ES-I3 (cell line): ENCODE measurements at regions not wholly inside any gene's neighbourhood (a gene's known extent, or its start where the extent isn't known, plus 50 kb on each side); places are given as distances from the start of the nearest gene placed in this dataset.
"Not testable (repeated sequence)": the region's sequence is repeated elsewhere in the genome, so short reads cannot be mapped to it uniquely, and the experiment has no call there.

Experiments used
- H3K36me3 ChIP-seq: 2 replicates; pipeline ENCODE4 v1.6.1; 2013; ENCODE audit warnings: mild to moderate bottlenecking, low read length, control low read depth, moderate library complexity; ENCODE audit not compliant: insufficient read depth
- H3K4me1 ChIP-seq: 2 replicates; pipeline ENCODE4 v1.6.1; 2013; ENCODE audit warnings: mild to moderate bottlenecking, control low read depth, low read length; ENCODE audit not compliant: insufficient read depth
- H3K9ac ChIP-seq: 2 replicates; pipeline ENCODE4 v1.6.1; 2013; ENCODE audit warnings: low read depth, mild to moderate bottlenecking, low read length, moderate library complexity
- H3K9me3 ChIP-seq: 2 replicates; pipeline ENCODE4 v1.6.1; 2013; ENCODE audit warnings: mild to moderate bottlenecking, low read length, moderate library complexity; ENCODE audit not compliant: control insufficient read depth, insufficient read depth

DNA sequence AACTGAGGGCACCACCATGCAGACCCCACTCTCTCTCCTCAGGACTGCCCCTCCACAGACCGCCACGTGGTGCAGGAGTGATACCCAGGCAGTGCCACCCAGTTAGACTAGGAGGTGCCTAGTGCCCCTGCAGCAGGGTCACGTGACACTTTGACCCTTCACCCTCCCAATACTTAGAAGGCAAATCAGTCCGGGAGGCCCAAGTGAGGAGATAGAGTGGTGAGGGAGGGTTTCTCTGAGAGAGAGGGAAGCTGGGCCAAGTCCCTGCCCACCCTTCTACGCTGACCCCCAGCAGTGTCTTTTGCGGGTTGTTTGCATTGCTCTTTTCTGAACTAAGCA is 84.6 kb downstream of the BUD13 start:
- H3K4me1 ChIP-seq = peaks cover 20% of the 10 kb centered on the region
- H3K36me3 ChIP-seq = no peaks in the 10 kb centered on the region
- no peaks in the 10 kb centered on the region for H3K9me3 ChIP-seq
- H3K9ac ChIP-seq = no peak overlapping the region; the same call in 1 of the 2 replicates

DNA sequence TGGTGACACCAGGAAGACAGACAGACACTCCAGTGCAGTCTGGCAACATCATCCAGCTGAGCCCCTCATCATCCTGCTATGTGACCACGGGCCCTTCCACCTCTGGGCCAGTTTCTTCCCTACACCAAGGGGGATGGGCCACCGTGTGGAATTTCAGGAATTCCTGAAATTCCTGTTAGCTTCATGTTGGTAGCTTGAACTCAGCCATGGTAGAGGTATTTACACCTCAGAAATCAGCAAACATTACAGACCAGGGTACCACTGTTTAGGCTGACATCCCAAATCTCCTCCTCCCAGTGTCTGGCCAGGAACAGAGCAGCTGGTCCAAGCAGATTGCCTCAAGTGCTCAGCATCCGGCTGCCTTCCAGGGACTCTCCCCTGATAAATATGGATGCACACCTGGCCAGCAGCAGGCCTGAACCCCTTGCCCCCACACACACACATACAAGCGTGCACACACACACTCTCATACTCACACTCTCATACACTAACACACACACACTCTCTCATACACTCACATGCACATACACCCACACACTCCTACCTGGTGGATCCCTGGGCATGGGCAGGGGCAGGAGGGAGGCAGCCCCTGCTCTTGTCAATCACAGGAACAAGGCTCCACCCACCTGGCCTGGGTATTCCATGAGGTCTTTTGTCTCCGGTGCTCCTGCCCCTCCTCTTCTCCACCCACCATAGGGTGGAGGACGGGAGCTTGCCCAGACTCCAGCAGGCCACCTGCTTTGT is 85.2 kb downstream of the BUD13 start:
- Histone ChIP-seq H3K9ac (no peak overlapping the region; the same call in 1 of the 2 replicates), H3K36me3 (no peaks in the 10 kb centered on the region), H3K9me3 (no peaks in the 10 kb centered on the region), H3K4me1 (peaks cover 20% of the 10 kb centered on the region)

DNA sequence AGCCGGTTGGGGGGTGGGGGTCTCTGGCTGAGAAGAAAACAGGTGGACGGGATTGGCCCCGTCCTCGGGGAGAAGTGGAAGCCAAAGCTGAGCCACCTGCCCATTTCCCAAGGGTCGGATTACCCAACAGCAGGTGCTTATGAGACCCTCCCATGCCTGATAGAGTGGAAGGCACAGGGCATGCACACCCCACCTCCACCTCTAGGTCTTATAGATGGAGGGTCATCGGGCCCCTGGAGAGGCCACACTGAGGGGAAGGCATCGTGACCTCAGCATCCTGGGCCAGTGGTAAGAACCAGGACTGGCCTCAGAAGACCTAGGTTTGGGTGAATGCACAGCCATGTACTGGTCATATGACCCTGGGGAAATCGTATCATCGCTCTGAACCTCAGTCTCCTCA is 85.9 kb downstream of the BUD13 start:
- Histone ChIP-seq H3K36me3 (no peaks in the 10 kb centered on the region), H3K9me3 (no peaks in the 10 kb centered on the region), H3K4me1 (peaks cover 20% of the 10 kb centered on the region), H3K9ac (no peak overlapping the region)

DNA sequence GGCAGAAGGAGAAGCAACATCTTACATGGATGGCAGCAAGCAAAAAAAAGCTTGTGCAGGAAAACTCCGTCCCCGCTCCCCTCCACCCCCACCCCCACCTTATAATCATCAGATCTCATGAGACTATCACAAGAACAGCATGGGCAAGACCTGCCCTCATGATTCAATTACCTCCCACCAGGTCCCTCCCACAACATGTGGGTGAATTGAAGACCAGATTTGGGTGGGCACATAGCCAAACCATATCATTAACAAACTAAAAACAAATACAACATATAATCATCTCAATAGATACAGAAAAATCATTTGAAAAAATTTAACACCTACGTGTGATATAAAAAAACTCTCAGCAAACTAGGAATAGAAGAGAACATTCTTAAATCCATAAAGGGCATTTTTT is 88.8 kb downstream of the BUD13 start:
- no peaks in the 10 kb centered on the region for H3K9me3 ChIP-seq
- H3K4me1 ChIP-seq = peaks cover 20% of the 10 kb centered on the region
- no peaks in the 10 kb centered on the region for H3K36me3 ChIP-seq
- H3K9ac ChIP-seq = no peak overlapping the region

DNA sequence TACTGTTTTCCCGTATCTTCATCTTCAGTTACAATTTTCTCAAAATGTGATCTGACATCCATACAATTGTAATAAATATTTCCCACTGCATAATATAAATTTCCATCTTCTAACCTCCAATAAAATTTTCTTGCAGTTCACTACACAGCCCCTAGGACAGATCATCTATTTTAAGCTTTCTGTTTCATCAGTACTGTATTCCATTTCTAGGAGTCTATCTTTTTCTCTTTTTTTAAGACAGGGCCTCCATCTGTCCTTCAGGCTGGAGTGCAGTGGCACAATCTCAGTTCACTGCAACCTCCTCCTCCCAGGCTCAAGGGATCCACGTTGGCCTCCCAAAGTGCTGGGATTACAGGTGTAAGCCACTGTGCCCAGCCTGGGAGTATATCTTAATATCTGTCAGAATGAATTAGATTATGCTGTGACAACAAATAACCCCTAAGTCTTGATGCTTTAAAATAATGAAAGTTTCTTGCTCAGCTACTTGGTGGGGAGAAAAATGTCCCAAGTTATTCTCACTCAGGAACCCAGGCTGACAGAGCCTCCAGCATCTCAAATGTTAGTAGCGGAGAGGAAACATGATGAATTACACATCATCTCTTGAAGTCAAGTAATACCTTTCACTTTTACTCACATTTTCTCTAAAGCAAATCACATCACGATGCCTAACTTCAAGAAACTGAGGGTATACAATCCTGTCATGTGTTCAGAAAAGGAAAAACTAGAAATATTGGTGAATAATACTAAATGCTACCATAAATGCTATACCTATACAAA is 92.2 kb downstream of the BUD13 start:
- Histone ChIP-seq H3K4me1 (no peaks in the 10 kb centered on the region), H3K36me3 (no peaks in the 10 kb centered on the region), H3K9ac (no peak overlapping the region), H3K9me3 (no peaks in the 10 kb centered on the region; the same call in 1 of the 2 replicates)

DNA sequence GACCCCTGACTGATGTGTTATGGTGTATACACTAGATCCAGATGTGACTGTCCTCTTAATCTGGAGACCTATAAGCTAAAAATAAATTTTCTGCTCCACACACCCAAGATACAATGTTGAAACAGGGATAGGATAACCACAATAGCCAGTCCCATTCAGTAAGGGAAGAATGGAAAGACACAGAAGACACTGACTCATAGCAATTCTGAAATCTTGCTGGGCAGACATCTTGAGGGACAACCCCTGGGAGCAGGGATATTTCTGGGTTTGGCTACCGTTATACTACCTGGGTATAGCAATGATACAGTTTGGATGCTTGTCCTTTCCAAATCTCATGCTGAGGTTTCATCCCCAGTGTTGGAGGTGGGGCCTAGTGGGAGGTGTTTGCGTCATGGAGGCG is 93.9 kb downstream of the BUD13 start:
- H3K36me3 ChIP-seq = no peaks in the 10 kb centered on the region
- H3K9ac ChIP-seq = no peak overlapping the region
- no peaks in the 10 kb centered on the region for H3K4me1 ChIP-seq
- no peaks in the 10 kb centered on the region; the same call in 1 of the 2 replicates for H3K9me3 ChIP-seq

DNA sequence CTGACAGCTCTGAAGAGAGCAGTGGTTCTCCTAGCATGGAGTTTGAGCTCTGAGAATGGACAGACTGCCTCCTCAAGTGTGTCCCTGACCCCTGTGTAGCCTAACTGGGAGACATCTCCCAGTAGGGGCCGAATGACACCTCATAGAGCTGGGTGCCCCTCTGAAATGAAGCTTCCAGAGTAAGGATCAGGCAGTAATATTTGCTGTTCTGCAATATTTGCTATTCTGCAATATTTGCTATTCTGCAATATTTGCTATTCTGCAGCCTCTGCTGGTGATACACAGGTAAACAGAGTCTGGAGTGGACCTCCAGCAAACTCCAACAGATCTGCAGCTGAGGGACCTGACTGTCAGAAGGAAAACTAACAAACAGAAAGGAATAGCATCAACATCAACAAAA is 105.5 kb downstream of the BUD13 start:
- not testable (repeated sequence) for H3K9ac ChIP-seq, H3K4me1 ChIP-seq, H3K9me3 ChIP-seq, H3K36me3 ChIP-seq

DNA sequence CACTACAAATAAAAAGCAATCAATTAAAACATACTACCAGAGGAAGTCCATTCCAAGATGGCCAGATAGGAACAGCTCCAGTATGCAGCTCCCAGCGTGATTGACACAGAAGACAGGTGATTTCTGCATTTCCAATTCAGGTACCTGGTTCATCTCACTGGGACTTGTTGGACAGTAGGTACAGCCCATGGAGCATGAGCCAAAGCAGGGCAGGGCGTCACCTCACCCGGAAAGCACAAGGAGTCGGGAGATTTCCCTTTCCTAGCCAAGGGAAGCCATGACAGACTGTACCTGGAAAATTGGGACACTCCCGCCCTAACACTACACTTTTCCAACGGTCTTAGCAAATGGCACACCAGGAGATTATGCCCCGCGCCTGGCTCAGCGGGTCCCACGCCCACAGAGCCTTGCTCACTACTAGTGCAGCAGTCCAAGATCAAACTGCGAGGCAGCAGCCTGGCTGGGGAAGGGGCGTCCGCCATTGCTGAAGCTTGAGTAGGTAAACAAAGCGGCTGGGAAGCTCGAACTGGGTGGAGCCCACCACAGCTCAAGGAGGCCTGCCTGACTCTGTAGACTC is 106.0 kb downstream of the BUD13 start:
- not testable (repeated sequence) for H3K4me1 ChIP-seq

DNA sequence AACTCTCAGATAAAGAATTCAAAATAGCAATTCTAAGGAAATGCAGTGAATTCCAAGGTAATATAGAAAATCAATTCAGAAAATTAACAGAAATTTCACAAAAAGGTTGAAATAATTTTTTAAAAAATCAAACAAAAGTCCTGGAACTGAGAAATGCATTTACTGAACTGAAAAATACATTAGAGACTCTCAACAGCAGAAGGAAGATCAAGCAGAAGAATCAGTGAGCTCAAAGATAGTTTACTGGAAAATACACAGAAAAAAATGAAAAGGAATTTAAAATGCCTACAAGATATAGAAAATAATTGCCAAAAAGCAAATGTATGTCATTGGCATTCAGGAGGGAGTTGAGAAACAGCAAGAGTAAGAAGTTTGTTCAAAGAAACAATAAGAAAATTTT is 107.3 kb downstream of the BUD13 start:
- Histone ChIP-seq H3K9me3 (no peaks in the 10 kb centered on the region), H3K36me3 (no peaks in the 10 kb centered on the region), H3K9ac (no peak overlapping the region), H3K4me1 (0 out of 2 replicates have a peak, but pooled peaks cover 3% of the 10 kb centered on the region)

More for the DNA sequence above, 106.0 kb downstream of the BUD13 start:
- H3K9ac ChIP-seq, H3K36me3 ChIP-seq, H3K9me3 ChIP-seq: not testable (repeated sequence)

DNA sequence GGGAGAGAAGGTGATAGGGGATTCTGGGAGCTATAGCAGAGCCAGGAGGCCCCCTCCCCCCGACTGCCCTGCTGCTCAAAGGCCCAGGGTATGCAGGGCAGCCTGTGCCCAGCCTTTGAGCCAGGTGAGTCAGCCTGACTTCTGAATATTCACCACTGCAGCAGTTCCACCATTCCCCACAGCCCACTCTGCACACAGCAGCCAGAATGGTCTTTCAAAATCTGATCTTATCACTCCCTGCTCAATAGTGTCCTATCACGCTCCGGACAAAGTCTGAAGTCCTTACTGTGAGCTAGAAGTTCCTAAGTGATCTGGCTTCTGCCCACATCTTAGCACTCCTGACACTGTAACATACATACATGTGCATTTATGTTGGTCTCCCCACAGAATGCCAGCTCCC is 111.7 kb downstream of the BUD13 start:
- no peak overlapping the region for H3K9ac ChIP-seq
- H3K36me3 ChIP-seq = no peaks in the 10 kb centered on the region
- H3K9me3 ChIP-seq = no peaks in the 10 kb centered on the region
- 0 out of 2 replicates have a peak, but pooled peaks cover 3% of the 10 kb centered on the region for H3K4me1 ChIP-seq

DNA sequence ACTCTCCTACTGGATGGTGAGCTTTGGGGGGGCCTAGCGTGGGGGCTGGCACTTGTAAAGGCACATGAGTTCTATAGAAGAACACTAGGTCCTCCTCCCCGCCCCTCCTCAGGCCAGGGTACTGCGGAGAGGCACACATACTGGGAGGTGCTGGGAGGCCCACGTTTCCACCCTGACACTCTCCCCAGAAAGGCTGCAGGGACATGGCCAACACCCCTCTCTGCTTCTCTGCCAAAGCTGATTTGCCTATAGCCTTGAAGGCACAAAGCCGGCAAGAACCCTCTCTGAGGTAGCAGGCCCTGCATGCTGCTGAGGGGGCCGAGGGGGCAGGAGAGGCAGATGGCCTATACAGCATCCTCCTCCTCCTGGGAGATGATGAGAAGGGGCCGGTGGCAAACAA is 112.8 kb downstream of the BUD13 start:
- Histone ChIP-seq H3K9me3 (no peaks in the 10 kb centered on the region), H3K4me1 (0 out of 2 replicates have a peak, but pooled peaks cover 3% of the 10 kb centered on the region), H3K36me3 (no peaks in the 10 kb centered on the region), H3K9ac (no peak overlapping the region)

DNA sequence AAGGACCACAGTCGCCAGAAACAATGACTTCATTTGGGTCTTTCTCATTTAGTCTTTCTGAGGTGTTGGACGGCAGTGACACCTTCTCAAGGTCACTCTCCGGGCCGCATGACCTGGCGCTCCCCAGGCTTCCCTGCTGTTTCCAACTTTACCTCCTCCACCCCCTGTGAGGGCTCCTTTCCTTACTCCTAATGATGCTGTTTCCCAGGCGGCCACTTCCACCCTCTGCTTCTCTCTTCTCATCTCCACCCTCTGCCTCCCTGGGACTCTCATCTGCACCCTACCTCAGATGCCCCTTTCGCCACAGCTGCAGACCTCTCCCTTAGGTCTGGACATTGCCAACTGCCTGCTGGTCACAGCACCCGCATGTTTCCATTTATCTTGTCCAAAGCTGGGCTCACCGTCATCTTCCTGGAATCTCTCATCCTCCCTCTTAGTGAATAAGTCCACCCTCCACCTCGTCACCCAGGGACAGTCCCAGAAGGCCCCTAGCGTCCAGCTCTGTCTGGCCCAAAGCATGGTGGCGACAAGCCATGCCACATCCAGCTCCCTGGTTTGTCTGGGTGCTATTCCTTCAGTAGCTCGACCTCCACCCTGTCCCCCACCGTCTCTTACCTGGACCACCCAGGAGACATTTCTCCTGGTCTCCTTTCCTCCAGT is 113.8 kb downstream of the BUD13 start:
- no peaks in the 10 kb centered on the region for H3K36me3 ChIP-seq
- 0 out of 2 replicates have a peak, but pooled peaks cover 3% of the 10 kb centered on the region for H3K4me1 ChIP-seq
- no peaks in the 10 kb centered on the region for H3K9me3 ChIP-seq
- no peak overlapping the region for H3K9ac ChIP-seq

DNA sequence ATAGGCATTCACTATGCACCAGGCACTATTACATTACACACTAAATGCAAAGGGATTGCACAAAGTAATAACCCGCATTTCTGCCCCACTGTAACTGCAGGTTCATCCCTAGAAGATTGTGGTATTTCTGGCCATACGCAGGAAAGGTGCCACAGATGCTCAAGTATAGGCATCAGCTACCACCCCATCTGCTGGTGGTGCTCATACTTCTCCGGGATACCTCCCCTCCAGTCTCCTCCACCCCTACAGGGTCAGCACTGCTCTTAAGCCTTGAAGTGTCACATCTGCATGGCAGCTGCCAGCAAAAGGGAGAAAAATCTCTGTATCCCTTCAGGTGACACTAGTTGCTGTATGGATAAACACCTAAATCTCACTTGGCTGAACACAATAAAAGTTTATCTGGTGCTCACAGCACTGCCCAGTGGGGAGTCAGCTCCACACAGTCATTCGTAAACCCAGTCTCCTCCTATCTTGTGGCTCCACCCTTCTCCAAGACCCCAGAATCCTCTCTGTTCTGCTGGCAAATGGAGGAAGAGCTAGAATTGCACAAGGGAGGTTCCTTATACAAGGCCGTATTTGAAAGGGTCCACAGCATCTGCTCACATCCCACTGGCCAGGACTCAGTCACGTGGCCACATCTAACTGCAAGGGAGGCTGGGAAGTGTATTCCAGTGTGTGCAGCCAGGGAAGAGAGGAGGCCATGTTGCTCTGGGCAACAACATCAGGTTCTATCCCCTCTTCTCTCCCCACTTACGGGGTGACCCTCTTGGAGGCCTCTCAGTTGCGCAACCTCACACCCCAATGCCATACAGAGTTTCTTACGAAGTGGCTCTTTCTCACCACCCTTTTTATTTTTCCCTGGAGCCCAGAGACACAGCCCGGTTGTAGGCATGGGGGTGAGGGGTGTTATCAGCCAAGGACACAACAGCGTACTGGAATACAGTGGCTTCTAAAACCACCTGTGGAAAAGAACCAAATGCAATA is 114.7 kb downstream of the BUD13 start:
- no peaks in the 10 kb centered on the region for H3K36me3 ChIP-seq

More for the DNA sequence above, 114.7 kb downstream of the BUD13 start:
- 0 out of 2 replicates have a peak, but pooled peaks cover 3% of the 10 kb centered on the region for H3K4me1 ChIP-seq
- H3K9me3 ChIP-seq = no peaks in the 10 kb centered on the region
- H3K9ac ChIP-seq = no peak overlapping the region
